HG02981 (cell line): ENCODE measurements at regions not wholly inside any gene's neighbourhood (a gene's known extent, or its start where the extent isn't known, plus 50 kb on each side); places are given as distances from the start of the nearest gene placed in this dataset.
"Not testable (repeated sequence)": the region's sequence is repeated elsewhere in the genome, so short reads cannot be mapped to it uniquely, and the experiment has no call there.

Experiments used
- ATAC-seq: cut with Tn5 transposase; IDR thresholded peaks from one replicate; pipeline ENCODE4 v1.9.1; 2021; ENCODE audit warnings: mild to moderate bottlenecking, moderate library complexity; ENCODE audit not compliant: unreplicated experiment

DNA sequence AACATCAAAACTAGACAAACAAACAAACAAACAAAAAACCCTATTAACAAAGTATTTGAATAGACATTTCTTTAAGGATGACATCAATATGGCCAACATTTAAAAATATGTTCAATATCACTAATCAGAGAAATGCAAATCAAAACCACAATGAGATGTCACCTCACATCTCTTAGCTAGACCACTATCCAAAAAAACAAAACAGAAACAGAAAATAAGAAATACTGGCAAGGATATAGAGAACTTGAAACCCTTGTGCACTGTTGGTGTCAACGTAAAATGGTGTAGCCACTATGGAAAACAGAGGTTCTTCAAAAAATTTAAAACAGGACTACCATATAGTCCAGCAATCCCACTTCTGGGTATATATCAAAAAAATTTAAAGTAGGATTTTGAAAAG, 308.2 kb downstream of the SPATA31A1 start:
- ATAC-seq: peak; percentile 76

DNA sequence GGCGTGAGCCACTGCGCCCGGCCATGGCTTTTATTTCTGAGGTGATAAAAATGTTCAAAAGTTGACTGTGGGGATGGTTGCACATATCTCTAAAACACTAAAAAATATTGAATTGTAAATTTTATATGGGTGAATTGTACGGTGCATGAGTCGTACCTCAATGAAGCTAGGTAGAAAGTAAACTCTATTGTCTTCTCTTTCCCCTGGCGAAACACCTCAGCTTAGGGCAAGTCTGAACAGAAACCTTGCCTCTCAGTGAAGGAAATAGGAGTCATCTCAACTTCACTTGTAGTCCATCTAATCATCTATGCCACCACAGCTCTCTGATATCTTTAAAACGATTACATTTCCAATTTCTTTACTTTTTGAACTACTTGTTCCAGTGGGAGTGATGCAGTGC, 309.6 kb downstream of the SPATA31A1 start:
- ATAC-seq: not testable (repeated sequence)

DNA sequence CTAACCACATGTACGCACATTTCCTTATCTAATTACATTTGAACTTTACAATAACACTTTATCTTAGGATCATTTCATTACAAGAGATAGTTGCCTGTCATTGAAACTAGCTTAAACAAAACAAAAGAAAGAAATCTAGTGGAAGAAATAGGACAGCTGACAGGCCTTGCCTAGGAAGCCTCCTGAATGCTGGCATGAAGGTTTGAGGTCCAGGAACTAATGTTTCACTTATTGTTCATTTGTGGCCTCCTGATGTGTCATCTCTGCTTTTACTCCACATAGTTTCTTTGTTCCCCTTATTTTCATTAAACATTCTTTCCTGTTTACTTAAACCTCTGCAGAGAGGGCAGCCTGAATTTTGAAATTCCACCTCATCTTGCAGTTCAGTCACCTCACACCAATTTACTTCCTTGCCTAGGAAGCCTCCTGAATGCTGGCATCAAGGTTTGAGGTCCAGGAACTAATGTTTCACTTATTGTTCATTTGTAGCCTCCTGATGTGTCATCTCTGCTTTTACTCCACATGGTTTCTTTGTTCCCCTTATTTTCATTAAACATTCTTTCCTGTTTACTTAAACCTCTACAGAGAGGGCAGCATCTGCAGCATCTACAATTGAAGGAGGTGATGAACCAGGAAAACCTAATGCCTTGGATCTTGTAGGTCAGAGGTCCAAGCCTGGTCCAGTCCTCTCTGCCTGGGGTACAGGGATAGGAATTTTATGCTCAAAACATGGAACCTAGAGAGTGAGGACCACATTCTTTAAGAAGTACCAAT, 319.2 kb downstream of the SPATA31A1 start:
- ATAC-seq: not testable (repeated sequence)

DNA sequence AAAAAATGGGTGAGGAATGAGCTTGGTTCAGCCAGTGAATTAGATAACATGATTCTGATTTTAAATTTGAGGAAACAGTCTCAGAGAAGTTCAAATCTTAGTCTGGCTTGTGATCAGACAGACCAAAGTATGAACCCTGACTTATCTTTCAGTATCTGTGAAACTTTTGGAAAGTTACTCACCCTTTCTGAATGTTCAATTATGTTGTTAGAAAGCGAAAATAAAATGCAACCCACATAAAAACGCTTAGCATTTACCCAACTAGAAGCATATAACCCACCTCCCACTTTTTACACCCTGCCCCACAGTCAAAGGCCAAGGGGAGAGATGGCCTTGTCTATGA, 319.7 kb downstream of the SPATA31A1 start:
- not testable (repeated sequence) for ATAC-seq

DNA sequence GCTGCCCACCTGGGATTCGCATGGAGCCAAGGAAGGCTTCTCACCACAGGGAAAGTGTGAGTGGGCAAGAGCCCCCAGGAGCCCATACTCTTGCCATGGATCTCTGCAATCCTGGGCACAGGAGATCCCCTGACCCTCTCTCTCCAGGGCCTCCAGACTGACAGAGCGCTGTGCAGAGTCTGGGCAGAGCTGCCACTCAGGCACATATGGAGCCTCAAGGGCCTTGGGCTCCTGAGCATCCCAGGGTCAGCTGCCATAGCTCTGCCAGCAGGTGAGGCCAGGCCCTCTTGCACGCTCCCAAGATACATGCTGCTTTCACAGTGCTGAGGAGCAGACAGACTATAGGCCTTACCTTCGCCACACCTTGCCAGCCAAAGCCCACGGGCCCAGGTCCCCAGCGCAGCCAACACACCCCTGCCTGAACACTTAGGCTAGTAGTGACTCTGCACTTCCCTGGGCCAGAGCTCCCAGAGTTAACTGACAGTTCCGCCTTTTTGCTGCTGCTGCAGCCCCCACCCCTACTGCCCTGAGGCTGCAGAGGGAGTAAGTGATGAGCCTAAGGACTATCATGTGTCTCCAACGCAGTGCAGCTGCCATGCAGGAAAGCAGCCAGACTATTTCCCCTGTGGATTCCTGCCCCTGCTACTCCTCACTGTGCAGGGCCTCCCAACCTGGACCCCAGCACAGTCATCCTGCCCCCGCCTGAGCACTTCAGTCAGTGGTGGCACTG, 323.2 kb downstream of the SPATA31A1 start:
- not testable (repeated sequence) for ATAC-seq

DNA sequence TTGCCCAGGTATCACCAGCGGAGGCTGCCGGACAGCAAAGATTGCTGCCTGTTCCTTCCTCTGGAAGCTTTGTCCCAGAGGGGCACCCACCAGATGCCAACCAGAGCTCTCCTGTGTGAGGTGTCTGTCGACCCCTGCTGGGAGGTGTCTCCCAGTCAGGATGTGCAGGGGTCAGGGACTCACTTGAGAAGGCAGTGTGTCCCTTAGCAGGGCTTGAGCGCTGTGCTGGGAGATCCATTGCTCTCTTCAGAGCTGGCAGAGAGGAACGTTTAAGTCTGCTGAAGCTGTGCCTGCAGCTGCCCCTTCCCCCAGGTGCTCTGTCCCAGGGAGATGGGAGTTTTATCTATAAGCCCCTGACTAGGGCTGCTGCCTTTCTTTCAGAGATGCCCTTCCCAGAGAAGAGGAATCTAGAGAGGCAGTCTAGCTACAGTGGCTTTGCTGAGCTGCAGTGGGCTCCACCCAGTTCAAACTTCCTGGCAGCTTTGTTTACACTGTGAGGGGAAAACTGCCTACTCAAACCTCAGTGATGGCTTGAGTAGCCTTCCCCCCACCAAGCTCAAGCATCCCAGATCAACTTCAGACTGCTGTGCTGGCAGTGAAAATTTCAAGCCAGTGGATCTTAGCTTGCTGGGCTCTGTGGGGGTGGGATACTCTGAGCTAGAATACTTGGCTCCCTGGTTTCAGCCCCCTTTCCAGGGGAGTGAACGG, 325.4 kb downstream of the SPATA31A1 start:
- not testable (repeated sequence) for ATAC-seq

DNA sequence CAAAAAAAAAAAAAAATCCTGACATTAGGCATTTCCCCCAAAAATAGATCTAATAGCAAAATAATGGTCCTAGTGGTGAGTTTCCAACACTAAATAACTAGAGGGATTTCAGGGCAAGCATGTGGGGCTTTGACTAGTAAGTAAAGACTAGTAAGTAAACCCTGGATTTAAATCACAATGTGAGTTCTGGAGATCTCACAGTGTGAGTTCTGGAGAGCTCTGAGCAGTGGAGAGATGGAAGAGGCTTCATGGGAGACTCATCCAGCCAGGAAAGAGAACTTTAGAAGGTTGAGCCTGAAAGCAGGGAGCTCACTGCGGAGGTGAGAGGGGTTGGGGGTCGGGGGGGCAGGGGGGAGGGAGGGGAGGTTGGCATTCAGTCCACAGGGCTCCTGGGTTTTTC, 373.4 kb downstream of the SPATA31A1 start:
- not testable (repeated sequence) for ATAC-seq

DNA sequence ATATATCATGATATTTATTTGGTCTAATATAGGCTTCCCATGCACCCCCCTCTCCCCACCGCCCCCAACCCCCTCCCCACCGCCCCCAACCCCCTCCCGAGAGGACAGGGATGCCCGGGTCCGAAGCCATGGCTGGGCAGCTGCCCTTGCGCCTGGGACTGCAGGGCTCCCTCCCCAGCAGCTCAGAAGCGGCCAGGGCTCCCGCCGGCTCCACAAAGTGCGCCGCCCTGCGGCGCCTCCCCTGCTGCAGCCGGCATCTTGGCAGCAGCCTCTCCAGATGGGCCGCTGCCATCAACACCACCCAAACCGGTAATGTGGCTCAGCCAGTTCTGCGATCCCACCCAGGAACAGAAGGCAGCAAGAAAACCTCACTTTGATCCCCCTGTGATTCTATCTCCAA, 389.4 kb downstream of the SPATA31A1 start:
- not testable (repeated sequence) for ATAC-seq

DNA sequence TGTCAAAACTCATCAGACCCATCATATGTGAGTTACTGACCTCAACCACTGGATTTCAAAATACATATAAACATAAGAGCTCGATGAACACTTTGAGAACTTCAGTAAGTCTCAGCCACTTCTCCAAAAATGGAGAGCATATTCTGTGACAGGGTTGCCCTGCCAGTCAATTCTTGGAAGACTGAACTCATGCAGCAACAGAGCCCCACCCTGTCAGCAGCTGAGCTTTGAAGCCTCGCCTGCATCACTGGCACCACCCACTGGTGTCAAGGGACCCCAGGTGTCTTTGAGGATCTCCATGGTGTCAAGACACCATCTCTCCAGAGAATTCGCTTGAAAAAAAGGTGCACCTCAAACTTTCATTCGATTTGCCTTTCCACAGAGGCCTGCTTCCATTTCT, 420.1 kb downstream of the SPATA31A1 start:
- not testable (repeated sequence) for ATAC-seq

DNA sequence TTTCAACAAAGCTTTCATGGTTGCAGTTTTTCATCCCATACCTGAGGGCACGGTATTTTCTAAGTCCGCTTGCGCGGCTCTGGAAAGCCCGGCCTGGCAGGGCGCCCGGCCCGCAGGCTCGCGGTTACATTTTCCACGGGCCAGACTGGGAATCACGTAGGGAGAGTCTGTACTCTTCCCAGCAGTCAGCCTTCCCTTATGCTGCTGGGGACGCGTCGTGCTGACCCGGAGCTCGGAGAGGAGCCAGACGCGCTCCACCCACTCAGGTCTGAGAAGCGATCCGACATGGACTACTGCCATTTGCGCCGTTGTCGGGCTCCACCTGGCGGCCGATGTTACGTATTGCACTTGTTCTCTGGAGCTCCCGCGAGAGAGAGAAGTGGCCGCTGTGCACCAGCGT, 435.9 kb downstream of the SPATA31A1 start:
- ATAC-seq: peak; percentile 100

DNA sequence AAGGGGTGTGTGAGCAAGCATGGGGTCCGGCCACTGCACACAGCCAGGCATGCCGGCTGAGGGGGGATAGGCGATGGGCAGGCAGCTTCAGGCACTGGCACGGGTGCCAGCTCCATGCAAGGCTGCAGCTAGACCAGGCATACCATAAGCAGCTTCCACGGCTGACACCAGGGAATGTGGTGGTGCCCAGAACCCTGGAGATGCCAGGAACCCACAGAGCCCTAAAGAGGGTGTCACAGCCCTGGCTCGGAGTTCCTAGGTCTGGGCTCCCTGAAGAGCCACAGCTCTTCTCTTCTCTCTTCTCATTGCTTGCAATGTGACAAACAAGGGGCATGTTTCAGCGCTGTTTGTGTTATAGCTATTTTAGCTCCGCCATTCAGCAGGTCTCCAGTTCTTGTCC, 442.5 kb downstream of the SPATA31A1 start:
- not testable (repeated sequence) for ATAC-seq

DNA sequence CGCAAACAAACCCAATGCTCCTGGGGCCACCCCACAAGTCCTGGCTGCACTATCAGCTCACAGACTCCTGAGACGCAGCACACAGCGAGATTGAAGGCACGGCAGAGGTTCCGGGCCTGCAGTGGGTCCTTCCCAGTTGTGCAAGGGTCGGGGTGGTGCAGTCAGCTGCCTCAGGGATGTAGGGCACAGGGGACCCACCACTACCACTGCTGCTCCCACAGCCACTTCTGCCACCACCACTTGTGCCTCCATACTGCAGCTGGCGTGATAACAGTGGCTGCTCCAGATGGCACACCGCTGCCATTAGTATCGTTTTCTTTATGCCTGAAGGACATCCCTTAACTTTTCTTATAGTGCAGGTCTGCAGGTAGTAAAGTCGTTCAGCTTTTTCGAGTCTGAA, 443.8 kb downstream of the SPATA31A1 start:
- ATAC-seq: not testable (repeated sequence)

DNA sequence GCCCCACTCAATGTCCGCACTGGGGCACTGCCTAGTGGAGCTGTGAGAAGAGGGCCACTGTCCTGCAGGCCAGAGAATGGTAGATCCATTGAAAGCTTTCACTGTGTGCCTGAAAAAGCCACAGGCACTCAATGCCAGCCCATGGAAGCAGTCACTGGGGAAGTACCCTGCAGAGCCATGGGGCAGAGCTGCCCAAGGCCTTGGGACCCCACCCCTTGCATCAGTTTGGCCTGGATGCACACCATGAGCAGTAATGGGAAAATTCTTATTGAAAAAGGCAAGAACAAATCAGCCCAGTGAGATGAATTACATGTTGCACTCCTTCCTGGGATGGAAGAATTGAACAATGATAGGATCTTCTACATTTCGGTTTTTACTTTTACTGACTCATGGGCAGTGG, 447.1 kb downstream of the SPATA31A1 start:
- not testable (repeated sequence) for ATAC-seq

DNA sequence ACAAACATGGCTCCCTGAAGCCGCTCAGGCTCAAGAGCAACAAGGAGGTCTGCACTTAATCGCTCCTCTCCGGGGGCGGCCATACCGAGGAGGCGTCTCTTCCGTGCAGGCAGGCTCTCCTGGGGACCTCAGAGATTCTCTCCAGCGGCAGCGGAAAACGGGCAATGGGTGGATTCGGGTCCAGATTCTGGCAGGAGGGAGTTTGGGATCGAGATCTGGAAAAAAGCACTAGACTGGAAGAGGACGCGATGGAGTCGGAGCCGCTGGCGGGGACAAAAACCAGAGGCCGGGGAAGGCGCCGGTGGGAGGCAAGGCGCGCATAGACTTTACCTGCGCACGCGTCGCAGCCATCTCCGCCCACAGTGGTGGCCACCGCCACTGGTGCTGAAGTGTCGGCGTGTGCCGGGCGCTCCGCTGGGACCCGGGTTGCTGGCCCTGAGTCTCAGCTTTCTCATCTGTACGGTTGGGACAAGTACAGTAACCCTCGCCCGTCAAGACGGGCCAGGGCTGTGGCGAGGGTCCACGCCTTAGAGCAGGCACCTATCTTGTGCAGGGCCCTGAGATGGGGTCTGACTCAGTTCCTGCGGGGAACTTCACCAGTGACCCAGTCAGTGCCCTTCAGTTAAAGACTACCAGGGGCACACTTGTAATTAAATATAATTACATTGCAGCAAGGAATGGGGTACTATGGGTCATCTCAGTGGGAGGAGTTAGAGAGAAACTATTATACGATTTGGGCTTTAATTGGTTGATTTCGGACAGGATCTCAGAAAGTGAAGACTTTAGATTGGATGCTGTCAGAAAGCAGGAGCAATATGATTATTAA, 454.1 kb downstream of the SPATA31A1 start:
- ATAC-seq: peak; percentile 93

DNA sequence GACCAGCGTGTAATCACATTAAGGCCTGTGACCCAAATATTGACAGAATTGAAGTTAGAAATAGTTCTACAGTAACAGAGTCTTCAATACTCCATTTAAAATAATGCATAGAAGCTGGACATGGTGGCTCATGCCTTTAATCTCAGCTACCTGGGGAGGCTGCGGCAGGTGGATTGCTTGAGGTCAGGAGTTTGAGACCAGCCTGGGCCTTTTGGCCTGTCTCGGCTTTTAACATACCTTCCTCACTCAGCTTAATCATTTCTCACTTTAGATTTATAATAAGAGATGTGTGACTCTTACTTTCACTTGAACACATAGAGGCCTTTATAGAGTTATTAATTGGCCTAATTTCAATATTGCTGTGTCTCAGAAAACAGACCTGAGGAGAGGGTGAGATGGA, 454.9 kb downstream of the SPATA31A1 start:
- not testable (repeated sequence) for ATAC-seq

DNA sequence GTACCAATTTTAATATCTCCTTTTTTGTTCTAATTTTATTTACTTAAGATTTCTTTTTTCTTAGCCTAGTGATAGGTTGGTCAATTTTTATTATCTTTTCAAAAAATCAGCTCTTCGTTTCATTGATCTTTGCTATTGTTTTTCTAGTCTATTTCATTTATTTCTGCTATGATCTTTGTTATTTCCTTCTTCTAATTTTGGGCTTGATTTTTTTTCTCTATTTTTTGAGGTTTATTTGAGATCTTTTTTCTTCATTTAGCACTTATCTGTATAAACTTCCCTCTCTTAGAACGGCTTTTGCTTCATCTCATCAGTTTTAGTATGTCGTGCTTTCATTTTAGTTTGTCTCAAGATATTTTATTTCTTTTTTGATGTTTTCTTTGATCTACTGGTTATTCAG, 456.1 kb downstream of the SPATA31A1 start:
- not testable (repeated sequence) for ATAC-seq

DNA sequence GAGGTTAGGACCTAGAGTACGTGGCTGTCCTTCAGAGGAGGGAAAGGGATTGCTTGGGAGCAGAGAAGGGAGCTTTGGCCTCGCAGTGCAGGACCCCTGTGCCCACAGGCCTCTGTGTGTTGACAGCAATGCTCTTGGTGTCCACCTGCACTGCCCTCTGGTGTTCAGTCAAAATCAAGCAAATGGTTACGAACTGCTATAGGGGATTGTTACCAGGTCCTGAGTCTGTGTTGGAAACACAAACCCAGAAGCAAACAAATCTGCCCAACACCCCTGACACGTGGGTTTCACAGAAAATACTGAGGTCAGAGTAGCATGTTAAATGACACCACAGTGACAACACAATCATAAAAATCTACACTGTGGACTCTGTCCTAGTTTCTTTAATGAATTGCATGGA, 473.0 kb downstream of the SPATA31A1 start:
- ATAC-seq: not testable (repeated sequence)
